ENCODE measurements at regions not wholly inside any gene's neighbourhood (a gene's known extent, or its start where the extent isn't known, plus 50 kb on each side); places are given as distances from the start of the nearest gene placed in this dataset.

DNA sequence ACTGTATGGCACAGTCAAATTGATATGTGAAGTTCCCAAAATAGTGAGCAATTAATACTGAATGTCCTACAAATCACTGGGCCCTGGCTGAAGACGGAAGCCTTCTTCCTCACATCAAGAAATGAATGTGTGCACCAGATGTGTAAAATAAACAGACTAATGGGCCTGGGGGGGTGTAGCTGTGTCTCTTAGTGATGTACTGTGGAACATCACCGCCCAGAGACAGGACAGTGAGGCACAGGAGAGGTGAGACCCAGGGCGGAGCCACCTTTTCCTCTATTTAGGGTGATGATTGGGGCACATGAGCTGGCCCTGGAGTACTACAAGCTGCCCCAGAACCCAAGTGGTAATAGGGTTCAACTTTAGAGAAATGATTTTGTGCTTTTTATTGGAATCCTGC is 368.5 kb upstream of the ARID1B start:
- intact Hi-C loops (cut with micrococcal nuclease), result no loop called here
- Histone ChIP-seq H2AK5ac (ENCODE audit: low read depth, low read length) (no peak overlapping the region), H2BK15ac (ENCODE audit: low read depth, low read length) (no peak overlapping the region), H2AK9ac (replicated peaks; ENCODE audit: low read depth, low read length, poor library complexity) (no peak overlapping the region), H3K4me2 (ENCODE audit: low read depth, low read length) (no peak overlapping the region), H3K14ac (replicated peaks; ENCODE audit: low read depth, low read length) (no peak overlapping the region), H3K18ac (ENCODE audit: low read depth, low read length) (no peak overlapping the region), H4K20me1 (ENCODE audit: insufficient read depth, low read length) (no peaks in the 10 kb centered on the region), H4K5ac (ENCODE audit: low read depth, low read length) (no peak overlapping the region), H2BK120ac (ENCODE audit: low read depth, low read length) (no peak overlapping the region), H2BK20ac (ENCODE audit: low read depth, low read length) (no peak overlapping the region), H3K27me3 (ENCODE audit: control insufficient read depth, insufficient read depth, low read length) (no peaks in the 10 kb centered on the region), H3K9ac (ENCODE audit: low read depth, low read length) (no peak overlapping the region), H3K23ac (ENCODE audit: low read depth, low read length) (no peak overlapping the region), H3K9me3 (ENCODE audit: control insufficient read depth, insufficient read depth, low read length) (no peaks in the 10 kb centered on the region), H3K4me1 (ENCODE audit: control insufficient read depth, insufficient read depth, low read length) (no peaks in the 10 kb centered on the region), H4K8ac (ENCODE audit: low read depth in 2 of 2, low read length in 2 of 2) (no peak overlapping the region), H2AFZ (replicated peaks; ENCODE audit: low read length, poor library complexity) (no peak overlapping the region), H3K79me1 (ENCODE audit: low read depth in 1 of 2, low read length in 2 of 2) (no peaks in the 10 kb centered on the region), H2BK5ac (ENCODE audit: low read depth, low read length, poor library complexity, severe bottlenecking) (no peak overlapping the region), H3K27ac (ENCODE audit: insufficient read depth, low read length) (no peak overlapping the region), H3K4ac (ENCODE audit: low read depth, low read length) (no peak overlapping the region), H3K9me1 (ENCODE audit: insufficient read depth, low read length) (no peaks in the 10 kb centered on the region), H3K4me3 (ENCODE audit: insufficient read depth, low read depth, low read length) (no peak overlapping the region), H3K56ac (ENCODE audit: extremely low read depth, insufficient read depth, low read length) (no peak overlapping the region), H4K91ac (ENCODE audit: insufficient read depth, low read depth, low read length) (no peak overlapping the region), H3K36me3 (ENCODE audit: control insufficient read depth, insufficient read depth, low read length) (no peaks in the 10 kb centered on the region)
- in situ Hi-C loops (cut with MboI; ENCODE audit: low sequenced_read_pairs), result no loop called here
- POLR2A ChIA-PET (ENCODE audit: unreplicated experiment), result no interaction called here
- dilution Hi-C loops (cut with HindIII; ENCODE audit: low sequenced_read_pairs, unreplicated experiment), result no loop called here
- TF ChIP-seq SMC3 (IDR thresholded peaks at IDR 0.05; ENCODE audit: low read depth, low read length) (no peak), POLR2A (IDR thresholded peaks at IDR 0.05; ENCODE audit: low read depth, low read length) (no peak), NFE2L2 (IDR thresholded peaks at IDR 0.05; ENCODE audit: low read depth, low read length) (no peak)
- ATAC-seq (ENCODE audit: low read depth) (no peak), DNase-seq (no peak)
- CTCF ChIA-PET, result no interaction called here
- no TSS peak for BruUV-seq (replicated peaks)
- WGBS, 2 experiments (ENCODE audit: extremely low coverage in 2 of 2, insufficient read length in 1 of 2), result no CpG with 5 or more reads among the region's 3 CpGs
